Stimulated activated naive CD8-positive, alpha-beta T cell treated with anti-CD3 and anti-CD28 coated beads, Interleukin-15, Interleukin-2, amounts not matched to agents 100 ng/mL and 50 ng/mL, for 24 hours (primary cell): ENCODE measurements at regions not wholly inside any gene's neighbourhood (a gene's known extent, or its start where the extent isn't known, plus 50 kb on each side); places are given as distances from the start of the nearest gene placed in this dataset.

Experiments
- H3K27ac Mint-ChIP-seq: one replicate; pipeline ENCODE4 v1.8.0; 2021; ENCODE audit warnings: mild to moderate bottlenecking, mixed read lengths
- H3K27me3 Mint-ChIP-seq: one replicate; pipeline ENCODE4 v1.8.0; 2021; ENCODE audit warnings: mixed read lengths
- H3K36me3 Mint-ChIP-seq: one replicate; pipeline ENCODE4 v1.8.0; 2021; ENCODE audit warnings: low read depth, mixed read lengths
- H3K4me1 Mint-ChIP-seq: one replicate; pipeline ENCODE4 v1.8.0; 2021; ENCODE audit warnings: low read depth, mixed read lengths
- H3K4me3 Mint-ChIP-seq: one replicate; pipeline ENCODE4 v1.8.0; 2021; ENCODE audit warnings: mild to moderate bottlenecking, mixed read lengths
- H3K9me3 Mint-ChIP-seq: one replicate; pipeline ENCODE4 v1.8.0; 2021; ENCODE audit warnings: mixed read lengths

- no peaks in the 10 kb centered on the region for H3K9me3 Mint-ChIP-seq
- no peaks in the 10 kb centered on the region for H3K27me3 Mint-ChIP-seq
- no peak overlapping the region for H3K27ac Mint-ChIP-seq
- no peaks in the 10 kb centered on the region for H3K36me3 Mint-ChIP-seq
- H3K4me3 Mint-ChIP-seq = no peak overlapping the region
- H3K4me1 Mint-ChIP-seq = no peaks in the 10 kb centered on the region
These were observed 302.9 kb downstream of the ZNF536 start for GRCh38 chr19:30675086-30675485.

GRCh38 chr19:30674656-30675055 lies 302.5 kb downstream of the ZNF536 start:
- H3K27ac Mint-ChIP-seq = no peak overlapping the region
- no peaks in the 10 kb centered on the region for H3K4me1 Mint-ChIP-seq
- H3K4me3 Mint-ChIP-seq = no peak overlapping the region
- H3K27me3 Mint-ChIP-seq = peaks cover under 1% of the 10 kb centered on the region
- no peaks in the 10 kb centered on the region for H3K9me3 Mint-ChIP-seq
- no peaks in the 10 kb centered on the region for H3K36me3 Mint-ChIP-seq

GRCh38 chr19:30673336-30673735 lies 301.2 kb downstream of the ZNF536 start:
- Mint-ChIP-seq H3K27me3 (peaks cover 6% of the 10 kb centered on the region), H3K36me3 (no peaks in the 10 kb centered on the region), H3K9me3 (no peaks in the 10 kb centered on the region), H3K4me3 (no peak overlapping the region), H3K27ac (no peak overlapping the region), H3K4me1 (no peaks in the 10 kb centered on the region)

- Mint-ChIP-seq H3K36me3 (no peaks in the 10 kb centered on the region), H3K4me1 (no peaks in the 10 kb centered on the region), H3K27me3 (peaks cover 6% of the 10 kb centered on the region), H3K4me3 (no peak overlapping the region), H3K27ac (no peak overlapping the region), H3K9me3 (no peaks in the 10 kb centered on the region)
These were observed 300.7 kb downstream of the ZNF536 start for GRCh38 chr19:30672926-30673325.

- Mint-ChIP-seq H3K4me1 (no peaks in the 10 kb centered on the region), H3K4me3 (no peak overlapping the region), H3K36me3 (no peaks in the 10 kb centered on the region), H3K27me3 (peaks cover 11% of the 10 kb centered on the region), H3K27ac (no peak overlapping the region), H3K9me3 (no peaks in the 10 kb centered on the region)
These were observed 299.5 kb downstream of the ZNF536 start for GRCh38 chr19:30671622-30672051.

GRCh38 chr19:30671367-30671619 lies 299.1 kb downstream of the ZNF536 start:
- Mint-ChIP-seq H3K36me3 (no peaks in the 10 kb centered on the region), H3K4me3 (no peak overlapping the region), H3K27ac (no peak overlapping the region), H3K4me1 (no peaks in the 10 kb centered on the region), H3K27me3 (peaks cover 11% of the 10 kb centered on the region), H3K9me3 (no peaks in the 10 kb centered on the region)

- Mint-ChIP-seq H3K27ac (no peak overlapping the region), H3K4me3 (no peak overlapping the region), H3K4me1 (no peaks in the 10 kb centered on the region), H3K27me3 (peaks cover 11% of the 10 kb centered on the region), H3K9me3 (no peaks in the 10 kb centered on the region), H3K36me3 (no peaks in the 10 kb centered on the region)
These were observed 298.6 kb downstream of the ZNF536 start for GRCh38 chr19:30670562-30671366.

GRCh38 chr19:30670011-30670329 lies 297.8 kb downstream of the ZNF536 start:
- H3K4me1 Mint-ChIP-seq = no peaks in the 10 kb centered on the region
- no peaks in the 10 kb centered on the region for H3K36me3 Mint-ChIP-seq
- H3K27me3 Mint-ChIP-seq = peaks cover 14% of the 10 kb centered on the region
- H3K9me3 Mint-ChIP-seq = no peaks in the 10 kb centered on the region
- no peak overlapping the region for H3K4me3 Mint-ChIP-seq
- no peak overlapping the region for H3K27ac Mint-ChIP-seq

- H3K9me3 Mint-ChIP-seq = no peaks in the 10 kb centered on the region
- peaks cover 15% of the 10 kb centered on the region for H3K27me3 Mint-ChIP-seq
- no peak overlapping the region for H3K4me3 Mint-ChIP-seq
- H3K36me3 Mint-ChIP-seq = no peaks in the 10 kb centered on the region
- no peak overlapping the region for H3K27ac Mint-ChIP-seq
- H3K4me1 Mint-ChIP-seq = no peaks in the 10 kb centered on the region
These were observed 297.3 kb downstream of the ZNF536 start for GRCh38 chr19:30669329-30670010.

- Mint-ChIP-seq H3K4me3 (no peak overlapping the region), H3K36me3 (no peaks in the 10 kb centered on the region), H3K4me1 (no peaks in the 10 kb centered on the region), H3K27me3 (peaks cover 19% of the 10 kb centered on the region), H3K9me3 (no peaks in the 10 kb centered on the region), H3K27ac (no peak overlapping the region)
These were observed 296.5 kb downstream of the ZNF536 start for GRCh38 chr19:30668521-30669155.

GRCh38 chr19:30667746-30668145 lies 295.6 kb downstream of the ZNF536 start:
- Mint-ChIP-seq H3K4me1 (no peaks in the 10 kb centered on the region), H3K9me3 (no peaks in the 10 kb centered on the region), H3K4me3 (no peak overlapping the region), H3K27ac (no peak overlapping the region), H3K36me3 (no peaks in the 10 kb centered on the region), H3K27me3 (peaks cover 25% of the 10 kb centered on the region)

- Mint-ChIP-seq H3K27ac (no peak overlapping the region), H3K4me3 (no peak overlapping the region), H3K27me3 (peaks cover 25% of the 10 kb centered on the region), H3K36me3 (no peaks in the 10 kb centered on the region), H3K9me3 (no peaks in the 10 kb centered on the region), H3K4me1 (no peaks in the 10 kb centered on the region)
These were observed 295.0 kb downstream of the ZNF536 start for GRCh38 chr19:30667227-30667626.

GRCh38 chr19:30666301-30666803 lies 294.2 kb downstream of the ZNF536 start:
- Mint-ChIP-seq H3K36me3 (no peaks in the 10 kb centered on the region), H3K27me3 (peaks cover 30% of the 10 kb centered on the region)

GRCh38 chr19:30665449-30665848 lies 293.3 kb downstream of the ZNF536 start:
- Mint-ChIP-seq H3K27me3 (peaks cover 30% of the 10 kb centered on the region), H3K27ac (no peak overlapping the region), H3K9me3 (no peaks in the 10 kb centered on the region), H3K36me3 (no peaks in the 10 kb centered on the region), H3K4me1 (no peaks in the 10 kb centered on the region), H3K4me3 (no peak overlapping the region)

More at GRCh38 chr19:30666301-30666803, 294.2 kb downstream of the ZNF536 start:
- no peaks in the 10 kb centered on the region for H3K4me1 Mint-ChIP-seq
- no peak overlapping the region for H3K27ac Mint-ChIP-seq
- H3K4me3 Mint-ChIP-seq = no peak overlapping the region
- H3K9me3 Mint-ChIP-seq = no peaks in the 10 kb centered on the region

- no peaks in the 10 kb centered on the region for H3K4me1 Mint-ChIP-seq
- no peaks in the 10 kb centered on the region for H3K36me3 Mint-ChIP-seq
- no peak overlapping the region for H3K27ac Mint-ChIP-seq
- H3K4me3 Mint-ChIP-seq = no peak overlapping the region
- no peaks in the 10 kb centered on the region for H3K9me3 Mint-ChIP-seq
- peaks cover 24% of the 10 kb centered on the region for H3K27me3 Mint-ChIP-seq
These were observed 291.5 kb downstream of the ZNF536 start for GRCh38 chr19:30663611-30664174.
